Small intestine (tissue), 7 donors: ENCODE measurements at regions not wholly inside any gene's neighbourhood (a gene's known extent, or its start where the extent isn't known, plus 50 kb on each side); places are given as distances from the start of the nearest gene placed in this dataset.

Source experiments
- DNase-seq, 2 donors: peaks; one replicate each; pipeline versions ENCODE4 v3.0.0 to v3.0.0-alpha.2; 2013
- FAIRE-seq: peaks from 2 replicates; lab custom pipeline; 2012; peaks lifted over from hg19 to GRCh38; lab: Jason Lieb, UNC
- H3K27ac ChIP-seq, 3 donors: one replicate each; pipeline ENCODE4 v1.5.1; 2013; ENCODE audit warnings: low read length in 2 of 3, mild to moderate bottlenecking in 2 of 3, control low read depth in 1 of 3, inconsistent platforms in 1 of 3, low read depth in 1 of 3, moderate library complexity in 1 of 3
- H3K27me3 ChIP-seq, 3 donors: one replicate each; pipeline ENCODE4 v1.6.1; 2013; ENCODE audit warnings: low read length in 3 of 3, inconsistent platforms in 1 of 3; ENCODE audit not compliant: control insufficient read depth in 3 of 3, insufficient read depth in 3 of 3
- H3K36me3 ChIP-seq, 3 donors: one replicate each; pipeline ENCODE4 v1.6.1; 2013; ENCODE audit warnings: low read length in 3 of 3, inconsistent platforms in 1 of 3, low read depth in 1 of 3, mild to moderate bottlenecking in 1 of 3, moderate library complexity in 1 of 3; ENCODE audit not compliant: control insufficient read depth in 3 of 3, insufficient read depth in 2 of 3
- H3K4me1 ChIP-seq, 3 donors: one replicate each; pipeline ENCODE4 v1.6.1; 2013; ENCODE audit warnings: low read length in 2 of 3, inconsistent platforms in 1 of 3, low read depth in 1 of 3, mild to moderate bottlenecking in 1 of 3, moderate library complexity in 1 of 3; ENCODE audit not compliant: control insufficient read depth in 3 of 3, insufficient read depth in 2 of 3
- H3K4me3 ChIP-seq, 3 donors: one replicate each; pipeline ENCODE4 v1.5.1; 2013; ENCODE audit warnings: low read length in 3 of 3, control low read depth in 1 of 3, inconsistent platforms in 1 of 3, low read depth in 1 of 3, mild to moderate bottlenecking in 1 of 3, moderate library complexity in 1 of 3
- H3K9me3 ChIP-seq, 2 donors: one replicate each; pipeline ENCODE4 v1.6.1; 2013; ENCODE audit warnings: low read depth in 1 of 2, low read length in 1 of 2; ENCODE audit not compliant: control insufficient read depth in 2 of 2, insufficient read depth in 1 of 2
- WGBS, 3 donors: extraction: QIAGEN DNeasy Blood & Tissue Kit; methylation state at CpG; one replicate each; pipeline ENCODE4 v1.1.7; 2013; 5-methylcytosine and 5-hydroxymethylcytosine counted together
- donor health status: healthy with polysubstance abuse.
- donor health status: control.
- donor health status: control.
- donor health status: Bipolar disorder and iron deficiency.
- donor health status: healthy.

GRCh38 chr10:117669122-117669521 lies 126.6 kb downstream of the EMX2 start:
- no peaks in the 10 kb centered on the region for H3K27me3 ChIP-seq
- no peak overlapping the region for H3K27ac ChIP-seq
- H3K36me3 ChIP-seq: no peaks in the 10 kb centered on the region
- H3K4me3 ChIP-seq: no peak overlapping the region
- FAIRE-seq (no peak), DNase-seq (no peak)
- WGBS, 3 donors: 81 to 92% (median 83%) methylated on average over 6 of the region's 6 CpGs
- no peaks in the 10 kb centered on the region for H3K4me1 ChIP-seq
- no peaks in the 10 kb centered on the region for H3K9me3 ChIP-seq

GRCh38 chr10:117670116-117670904 lies 127.8 kb downstream of the EMX2 start:
- DNase-seq: no peak
- H3K4me1 ChIP-seq: no peaks in the 10 kb centered on the region
- no peaks in the 10 kb centered on the region for H3K27me3 ChIP-seq
- no peak overlapping the region for H3K4me3 ChIP-seq
- H3K9me3 ChIP-seq: no peaks in the 10 kb centered on the region
- no peak for FAIRE-seq
- no peak overlapping the region for H3K27ac ChIP-seq
- H3K36me3 ChIP-seq: no peaks in the 10 kb centered on the region
- 86 to 89% (median 88%) methylated on average over 7 of the region's 7 CpGs for WGBS, 3 donors

GRCh38 chr10:117673230-117674010 lies 130.9 kb downstream of the EMX2 start:
- Histone ChIP-seq H3K9me3 (no peaks in the 10 kb centered on the region), H3K27ac (no peak overlapping the region), H3K36me3 (no peaks in the 10 kb centered on the region), H3K27me3 (no peaks in the 10 kb centered on the region), H3K4me3 (no peak overlapping the region), H3K4me1 (no peaks in the 10 kb centered on the region)
- DNase-seq: no peak
- FAIRE-seq: no peak
- 68 to 75% (median 75%) methylated on average over 8 of the region's 8 CpGs for WGBS, 3 donors

- WGBS, 3 donors: 85 to 90% (median 87%) methylated on average over 7 of the region's 7 CpGs
- no peak for FAIRE-seq
- H3K4me3 ChIP-seq: no peak overlapping the region
These were observed 131.7 kb downstream of the EMX2 start for GRCh38 chr10:117674201-117674600.

GRCh38 chr10:117674646-117675045 lies 132.1 kb downstream of the EMX2 start:
- H3K36me3 ChIP-seq: no peaks in the 10 kb centered on the region
- H3K27ac ChIP-seq: no peak overlapping the region
- 83 to 84% (median 84%) methylated on average over 6 of the region's 6 CpGs for WGBS, 3 donors
- no peaks in the 10 kb centered on the region for H3K9me3 ChIP-seq
- no peak for FAIRE-seq
- no peak for DNase-seq
- no peaks in the 10 kb centered on the region for H3K4me1 ChIP-seq
- H3K27me3 ChIP-seq: no peaks in the 10 kb centered on the region
- H3K4me3 ChIP-seq: no peak overlapping the region

More at GRCh38 chr10:117674201-117674600, 131.7 kb downstream of the EMX2 start:
- no peak for DNase-seq
- Histone ChIP-seq H3K4me1 (no peaks in the 10 kb centered on the region), H3K27ac (no peak overlapping the region), H3K27me3 (no peaks in the 10 kb centered on the region), H3K36me3 (no peaks in the 10 kb centered on the region), H3K9me3 (no peaks in the 10 kb centered on the region)

GRCh38 chr10:117675514-117676055 lies 133.0 kb downstream of the EMX2 start:
- H3K27ac ChIP-seq: no peak overlapping the region
- 71 to 92% (median 85%) methylated on average over 15 of the region's 15 CpGs for WGBS, 3 donors
- DNase-seq (no peak), FAIRE-seq (no peak)
- H3K36me3 ChIP-seq: no peaks in the 10 kb centered on the region
- no peaks in the 10 kb centered on the region for H3K4me1 ChIP-seq
- no peak overlapping the region for H3K4me3 ChIP-seq
- no peaks in the 10 kb centered on the region for H3K27me3 ChIP-seq
- H3K9me3 ChIP-seq: no peaks in the 10 kb centered on the region

- Histone ChIP-seq H3K36me3 (no peaks in the 10 kb centered on the region), H3K27me3 (no peaks in the 10 kb centered on the region), H3K9me3 (no peaks in the 10 kb centered on the region), H3K27ac (no peak overlapping the region), H3K4me3 (no peak overlapping the region), H3K4me1 (no peaks in the 10 kb centered on the region)
- DNase-seq: no peak
- FAIRE-seq: no peak
- WGBS, 3 donors: 54 to 61% (median 56%) methylated on average over 7 of the region's 7 CpGs
These were observed 134.7 kb downstream of the EMX2 start for GRCh38 chr10:117677239-117677638.

- FAIRE-seq (no peak), DNase-seq (no peak)
- WGBS, 3 donors: 82 to 88% (median 85%) methylated on average over 6 of the region's 6 CpGs
- Histone ChIP-seq H3K27ac (no peak overlapping the region), H3K27me3 (no peaks in the 10 kb centered on the region), H3K4me3 (no peak overlapping the region), H3K9me3 (no peaks in the 10 kb centered on the region), H3K36me3 (no peaks in the 10 kb centered on the region), H3K4me1 (no peaks in the 10 kb centered on the region)
These were observed 135.4 kb downstream of the EMX2 start for GRCh38 chr10:117677890-117678500.
